ENCODE measurements at regions not wholly inside any gene's neighbourhood (a gene's known extent, or its start where the extent isn't known, plus 50 kb on each side); places are given as distances from the start of the nearest gene placed in this dataset.

DNA sequence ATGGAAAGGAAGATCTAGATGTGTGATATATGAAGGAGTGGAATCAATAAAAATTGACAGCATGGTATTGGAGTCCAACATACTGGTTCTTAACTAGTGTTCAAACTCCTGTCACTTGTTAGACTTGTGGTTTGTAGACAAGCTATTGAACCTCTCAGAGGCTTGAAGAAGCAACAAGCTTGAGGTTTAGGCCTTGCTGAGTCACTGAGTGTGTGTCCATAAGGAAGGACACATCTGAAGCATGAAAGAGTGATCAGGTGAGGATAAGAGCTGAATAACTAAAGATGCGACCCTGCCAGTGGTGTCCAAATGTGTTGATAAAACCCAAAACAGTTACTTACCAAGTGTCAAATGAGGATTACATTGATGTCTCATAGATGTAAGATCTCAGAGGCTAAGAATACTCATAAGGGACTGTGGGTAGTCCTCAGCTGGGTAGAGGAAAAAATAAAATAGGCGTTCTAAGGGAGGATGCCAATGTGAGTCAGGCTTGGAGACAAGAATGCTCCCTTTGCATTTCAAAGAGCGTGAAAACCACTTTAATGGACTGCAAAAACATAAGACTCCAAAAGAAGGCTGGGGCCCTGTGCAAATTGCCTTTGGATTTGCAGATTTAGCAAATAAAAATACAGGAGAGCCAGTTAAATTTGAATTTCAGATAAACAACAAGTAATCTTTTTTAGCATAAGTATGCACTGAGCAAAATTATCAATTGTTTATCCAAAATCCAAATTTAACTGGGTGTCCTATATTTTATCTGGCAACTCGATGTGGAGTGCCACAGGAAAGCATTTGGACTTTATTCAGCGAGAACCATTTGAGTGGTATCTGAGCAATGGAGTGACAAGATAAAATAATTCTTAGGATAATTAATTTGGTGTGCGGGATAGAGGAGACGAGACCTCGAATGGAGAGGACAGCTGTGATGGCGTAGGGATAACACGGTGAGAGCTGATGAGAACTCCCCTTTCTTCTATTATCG lies 757.3 kb upstream of the WWC1 start:
- no peaks in the 10 kb centered on the region for H3K36me3 ChIP-seq
- H3K27me3 ChIP-seq = no peaks in the 10 kb centered on the region
- ATAC-seq (no peak), DNase-seq (no peak)
- no peaks in the 10 kb centered on the region for H3K4me1 ChIP-seq
- H3K9me3 ChIP-seq = no peaks in the 10 kb centered on the region
- H3K27ac ChIP-seq = no peak overlapping the region
- H3K4me3 ChIP-seq = no peak overlapping the region
- TF ChIP-seq, protein P1, sequence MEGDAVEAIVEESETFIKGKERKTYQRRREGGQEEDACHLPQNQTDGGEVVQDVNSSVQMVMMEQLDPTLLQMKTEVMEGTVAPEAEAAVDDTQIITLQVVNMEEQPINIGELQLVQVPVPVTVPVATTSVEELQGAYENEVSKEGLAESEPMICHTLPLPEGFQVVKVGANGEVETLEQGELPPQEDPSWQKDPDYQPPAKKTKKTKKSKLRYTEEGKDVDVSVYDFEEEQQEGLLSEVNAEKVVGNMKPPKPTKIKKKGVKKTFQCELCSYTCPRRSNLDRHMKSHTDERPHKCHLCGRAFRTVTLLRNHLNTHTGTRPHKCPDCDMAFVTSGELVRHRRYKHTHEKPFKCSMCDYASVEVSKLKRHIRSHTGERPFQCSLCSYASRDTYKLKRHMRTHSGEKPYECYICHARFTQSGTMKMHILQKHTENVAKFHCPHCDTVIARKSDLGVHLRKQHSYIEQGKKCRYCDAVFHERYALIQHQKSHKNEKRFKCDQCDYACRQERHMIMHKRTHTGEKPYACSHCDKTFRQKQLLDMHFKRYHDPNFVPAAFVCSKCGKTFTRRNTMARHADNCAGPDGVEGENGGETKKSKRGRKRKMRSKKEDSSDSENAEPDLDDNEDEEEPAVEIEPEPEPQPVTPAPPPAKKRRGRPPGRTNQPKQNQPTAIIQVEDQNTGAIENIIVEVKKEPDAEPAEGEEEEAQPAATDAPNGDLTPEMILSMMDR (IDR thresholded peaks at IDR 0.05) = no peak
- intact Hi-C loops (cut with DNase I) = no loop called here

DNA sequence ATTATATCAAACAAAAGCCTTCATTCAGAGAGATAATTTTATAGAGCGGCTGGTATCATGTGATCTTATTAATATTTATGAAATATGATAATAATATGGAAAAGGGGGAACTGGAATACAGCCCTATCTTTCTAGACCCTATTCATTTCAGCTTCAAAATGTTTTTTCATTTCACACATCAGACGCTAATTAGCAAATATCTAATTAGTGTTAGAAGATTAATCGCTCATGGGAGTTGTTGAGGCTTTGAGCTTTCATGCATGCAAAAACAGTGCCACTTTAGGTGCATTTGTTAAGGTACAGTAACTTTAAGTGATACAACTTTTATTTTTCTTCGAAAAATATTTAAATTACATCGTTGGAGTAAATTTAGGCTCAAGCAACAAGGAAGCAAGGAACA lies 751.7 kb upstream of the WWC1 start:
- no peaks in the 10 kb centered on the region for H3K9me3 ChIP-seq
- no peaks in the 10 kb centered on the region for H3K36me3 ChIP-seq
- intact Hi-C loops (cut with DNase I) = no loop called here
- TF ChIP-seq, protein P1 (IDR thresholded peaks at IDR 0.05) = no peak
- no peak overlapping the region for H3K27ac ChIP-seq
- H3K4me3 ChIP-seq = no peak overlapping the region
- H3K27me3 ChIP-seq = no peaks in the 10 kb centered on the region
- no peaks in the 10 kb centered on the region for H3K4me1 ChIP-seq
- DNase-seq (no peak), ATAC-seq (no peak)

DNA sequence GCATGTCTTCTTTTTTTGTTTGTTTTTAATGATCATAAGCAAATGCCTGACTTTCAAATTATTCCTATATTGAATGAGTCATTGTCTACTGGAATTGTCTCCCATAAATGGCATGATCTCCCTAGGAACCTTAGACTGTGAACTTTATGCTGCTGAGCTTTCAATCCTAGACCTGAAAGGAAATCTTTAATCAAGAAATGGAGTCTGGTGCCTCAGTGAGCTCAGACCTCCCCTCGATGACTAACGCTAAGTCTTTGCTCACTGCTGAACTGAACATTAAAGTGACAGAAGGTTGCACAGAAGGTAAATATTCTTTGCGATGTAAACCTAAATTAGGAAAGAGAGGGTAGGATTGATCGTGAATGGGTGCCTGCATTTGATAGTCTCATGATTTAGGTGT lies 745.2 kb upstream of the WWC1 start:
- no peaks in the 10 kb centered on the region for H3K36me3 ChIP-seq
- intact Hi-C loops (cut with DNase I) = no loop called here

DNA sequence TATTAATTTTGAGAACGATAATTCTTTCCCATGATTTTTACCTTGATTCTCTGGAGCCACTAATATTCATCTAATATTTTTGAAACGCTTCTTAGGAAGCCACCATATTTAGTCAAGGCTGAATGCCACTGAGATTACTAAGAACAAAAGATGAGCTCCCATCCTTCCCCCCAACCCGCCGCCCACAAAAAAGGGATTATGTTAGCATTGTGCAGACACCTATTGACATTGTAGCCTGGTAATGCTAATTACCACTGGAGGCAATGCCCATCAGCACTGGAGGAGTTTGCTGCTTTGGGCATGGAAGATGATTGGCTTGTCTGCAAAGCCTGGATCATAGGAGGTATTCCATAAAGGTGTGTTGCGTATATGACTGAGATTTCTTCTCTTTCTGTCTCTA lies 739.1 kb upstream of the WWC1 start:
- H3K4me3 ChIP-seq = no peak overlapping the region
- H3K4me1 ChIP-seq = no peaks in the 10 kb centered on the region
- no peaks in the 10 kb centered on the region for H3K27me3 ChIP-seq
- no peak overlapping the region for H3K27ac ChIP-seq
- TF ChIP-seq, protein P1 (IDR thresholded peaks at IDR 0.05) = no peak
- ATAC-seq (no peak), DNase-seq (no peak)
- no peaks in the 10 kb centered on the region for H3K36me3 ChIP-seq
- intact Hi-C loops (cut with DNase I) = no loop called here
- H3K9me3 ChIP-seq = no peaks in the 10 kb centered on the region

More for the DNA sequence above, 745.2 kb upstream of the WWC1 start:
- H3K9me3 ChIP-seq = no peaks in the 10 kb centered on the region
- H3K4me3 ChIP-seq = no peak overlapping the region
- H3K4me1 ChIP-seq = no peaks in the 10 kb centered on the region
- TF ChIP-seq, protein P1 (IDR thresholded peaks at IDR 0.05) = no peak
- no peak overlapping the region for H3K27ac ChIP-seq
- no peak for ATAC-seq
- no peaks in the 10 kb centered on the region for H3K27me3 ChIP-seq
- no peak for DNase-seq

DNA sequence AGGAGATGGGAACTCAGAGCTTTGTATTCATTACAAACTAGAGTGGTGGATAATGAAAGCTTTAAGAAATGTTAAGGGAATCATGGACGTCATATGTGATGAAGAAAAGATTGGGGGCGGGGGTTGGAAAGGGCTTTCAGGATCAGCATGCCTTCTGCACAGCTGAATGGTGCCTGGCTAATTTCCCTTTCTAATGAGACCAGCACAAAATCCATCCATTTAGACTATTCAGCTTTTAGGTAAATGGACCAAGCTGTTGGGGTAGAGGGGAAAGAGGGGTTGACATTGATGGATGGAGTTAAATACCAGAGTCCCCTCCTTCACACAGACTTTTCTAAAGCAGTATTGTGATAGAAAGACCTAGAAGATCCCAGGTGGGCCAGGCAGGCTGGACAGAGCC lies 737.9 kb upstream of the WWC1 start:
- no peak overlapping the region for H3K27ac ChIP-seq
- DNase-seq (no peak), ATAC-seq (no peak)
- H3K27me3 ChIP-seq = no peaks in the 10 kb centered on the region
- H3K4me3 ChIP-seq = no peak overlapping the region
- TF ChIP-seq, protein P1 (IDR thresholded peaks at IDR 0.05) = no peak
- no peaks in the 10 kb centered on the region for H3K4me1 ChIP-seq
- H3K36me3 ChIP-seq = no peaks in the 10 kb centered on the region
- intact Hi-C loops (cut with DNase I) = no loop called here
- no peaks in the 10 kb centered on the region for H3K9me3 ChIP-seq

All from upper lobe of right lung (tissue), 1 donor.